MM.1S (cell line): ENCODE measurements at regions not wholly inside any gene's neighbourhood (a gene's known extent, or its start where the extent isn't known, plus 50 kb on each side); places are given as distances from the start of the nearest gene placed in this dataset.

Experiments used
- DNase-seq: peaks from one replicate; pipeline ENCODE4 v3.0.0-alpha.2; 2015
- H2AFZ ChIP-seq: fragments of 300-600 bp; sonication (generic); 2 replicates; pipeline ENCODE4 v1.6.0; 2016; ENCODE audit warnings: antibody characterized with exemption, low read length
- H3F3A ChIP-seq: fragments of 300-600 bp; sonication (generic); 2 replicates; pipeline ENCODE4 v1.6.1; 2016; ENCODE audit warnings: mild to moderate bottlenecking, antibody characterized with exemption, low read length, moderate library complexity, mixed read lengths; ENCODE audit not compliant: insufficient read depth
- H3K27ac ChIP-seq: fragments of 300-600 bp; sonication (generic); 2 replicates; pipeline ENCODE4 v1.5.1; 2016; ENCODE audit warnings: mild to moderate bottlenecking, low read length
- H3K27me3 ChIP-seq: fragments of 300-600 bp; sonication (generic); replicated peaks from 2 replicates; pipeline ENCODE4 v1.6.0; 2016; ENCODE audit warnings: low read length; ENCODE audit not compliant: insufficient read depth
- H3K36me3 ChIP-seq: fragments of 300-600 bp; sonication (generic); replicated peaks from 2 replicates; pipeline ENCODE4 v1.6.1; 2016; ENCODE audit warnings: mild to moderate bottlenecking, low read length, mixed read lengths; ENCODE audit not compliant: insufficient read depth
- H3K4me1 ChIP-seq: fragments of 300-600 bp; sonication (generic); 2 replicates; pipeline ENCODE4 v1.6.1; 2016; ENCODE audit warnings: low read length, mixed read lengths
- H3K4me2 ChIP-seq: fragments of 300-600 bp; sonication (generic); 2 replicates; pipeline ENCODE4 v1.6.0; 2016; ENCODE audit warnings: low read depth, low read length
- H3K4me3 ChIP-seq: fragments of 300-600 bp; sonication (generic); 2 replicates; pipeline ENCODE4 v1.5.1; 2016; ENCODE audit warnings: low read length, mixed read lengths
- H3K79me2 ChIP-seq: fragments of 300-600 bp; sonication (generic); 2 replicates; pipeline ENCODE4 v1.6.1; 2016; ENCODE audit warnings: mixed run types, low read length, mixed read lengths
- H3K9ac ChIP-seq: fragments of 300-600 bp; sonication (generic); 2 replicates; pipeline ENCODE4 v1.6.1; 2016; ENCODE audit warnings: low read length, mixed read lengths
- H3K9me2 ChIP-seq: fragments of 300-600 bp; sonication (generic); replicated peaks from 2 replicates; pipeline ENCODE4 v1.6.1; 2016; ENCODE audit warnings: mild to moderate bottlenecking, low read length, mixed read lengths; ENCODE audit not compliant: insufficient read depth
- H3K9me3 ChIP-seq: fragments of 300-600 bp; sonication (generic); replicated peaks from 2 replicates; pipeline ENCODE4 v1.6.1; 2016; ENCODE audit warnings: mild to moderate bottlenecking, low read length, mixed read lengths; ENCODE audit not compliant: insufficient read depth
- H4K20me1 ChIP-seq: fragments of 300-600 bp; sonication (generic); 2 replicates; pipeline ENCODE4 v1.6.1; 2016; ENCODE audit warnings: mild to moderate bottlenecking, low read length, moderate library complexity, mixed read lengths; ENCODE audit not compliant: insufficient read depth
- CTCF ChIP-seq: fragments of 300-600 bp; sonication (generic); IDR thresholded peaks from 2 replicates; pipeline ENCODE4 v1.5.1; 2016; ENCODE audit warnings: antibody characterized with exemption, low read length, mixed read lengths
- EZH2 ChIP-seq: fragments of 300-600 bp; sonication (generic); optimal IDR thresholded peaks from 2 replicates; pipeline ENCODE3; 2017; ENCODE audit warnings: low read depth, mild to moderate bottlenecking, antibody characterized with exemption, low read length, mixed read lengths
- EZH2phosphoT487 ChIP-seq: fragments of 300-600 bp; sonication (generic); IDR thresholded peaks from 2 replicates; pipeline ENCODE4 v1.6.1; 2018; ENCODE audit warnings: antibody characterized with exemption, low read length

- H3K36me3 ChIP-seq = no peaks in the 10 kb centered on the region
- no peak overlapping the region for H2AFZ ChIP-seq
- no peaks in the 10 kb centered on the region for H3K4me1 ChIP-seq
- no peaks in the 10 kb centered on the region for H4K20me1 ChIP-seq
- no peak for TF ChIP-seq EZH2phosphoT487
- no peak for TF ChIP-seq CTCF
- no peak for TF ChIP-seq EZH2
- DNase-seq = no peak
- no peaks in the 10 kb centered on the region for H3K9me2 ChIP-seq
- no peaks in the 10 kb centered on the region for H3K9me3 ChIP-seq
- H3K9ac ChIP-seq = no peak overlapping the region
- H3K27me3 ChIP-seq = no peaks in the 10 kb centered on the region
- no peak overlapping the region for H3K4me2 ChIP-seq
- H3K27ac ChIP-seq = no peak overlapping the region
- no peaks in the 10 kb centered on the region for H3K79me2 ChIP-seq
- no peaks in the 10 kb centered on the region for H3F3A ChIP-seq
- no peak overlapping the region for H3K4me3 ChIP-seq
These were observed 105.1 kb upstream of the SLC34A2 start for GRCh38 chr4:25550376-25551030.

GRCh38 chr4:25551605-25552004 is 104.0 kb upstream of the SLC34A2 start:
- Histone ChIP-seq H3K9ac (no peak overlapping the region), H3F3A (no peaks in the 10 kb centered on the region), H3K4me3 (no peak overlapping the region), H3K9me2 (no peaks in the 10 kb centered on the region), H3K36me3 (no peaks in the 10 kb centered on the region), H3K27me3 (no peaks in the 10 kb centered on the region), H3K27ac (no peak overlapping the region), H3K4me1 (no peaks in the 10 kb centered on the region), H3K9me3 (no peaks in the 10 kb centered on the region), H2AFZ (no peak overlapping the region), H3K79me2 (no peaks in the 10 kb centered on the region), H4K20me1 (no peaks in the 10 kb centered on the region), H3K4me2 (no peak overlapping the region)
- DNase-seq = no peak
- TF ChIP-seq EZH2phosphoT487 (no peak), EZH2 (no peak), CTCF (no peak)

- Histone ChIP-seq H3K4me1 (no peaks in the 10 kb centered on the region), H3F3A (no peaks in the 10 kb centered on the region), H3K9me2 (no peaks in the 10 kb centered on the region), H3K9me3 (no peaks in the 10 kb centered on the region), H2AFZ (no peak overlapping the region), H3K79me2 (no peaks in the 10 kb centered on the region), H3K27ac (no peak overlapping the region), H4K20me1 (no peaks in the 10 kb centered on the region), H3K4me3 (no peak overlapping the region), H3K4me2 (no peak overlapping the region), H3K36me3 (no peaks in the 10 kb centered on the region), H3K27me3 (no peaks in the 10 kb centered on the region), H3K9ac (no peak overlapping the region)
- TF ChIP-seq EZH2phosphoT487 (no peak), EZH2 (no peak), CTCF (no peak)
- DNase-seq = no peak
These were observed 102.9 kb upstream of the SLC34A2 start for GRCh38 chr4:25552580-25553271.
